ENCODE measurements at regions not wholly inside any gene's neighbourhood (a gene's known extent, or its start where the extent isn't known, plus 50 kb on each side); places are given as distances from the start of the nearest gene placed in this dataset.

GRCh38 chr10:107398115-107398514 lies 233.6 kb upstream of the SORCS1 start:
- DNase-seq, result no peak

GRCh38 chr10:107391901-107392300 lies 227.4 kb upstream of the SORCS1 start:
- no peak for DNase-seq

GRCh38 chr10:107390563-107390962 lies 226.1 kb upstream of the SORCS1 start:
- no peak for DNase-seq

- DNase-seq, result no peak
These were observed 218.9 kb upstream of the SORCS1 start for GRCh38 chr10:107383357-107383756.

GRCh38 chr10:107379601-107380000 lies 215.1 kb upstream of the SORCS1 start:
- DNase-seq, result no peak

GRCh38 chr10:107371801-107372200 lies 207.3 kb upstream of the SORCS1 start:
- no peak for DNase-seq

- no peak for DNase-seq
These were observed 200.4 kb upstream of the SORCS1 start for GRCh38 chr10:107364872-107365271.

GRCh38 chr10:107362306-107362705 lies 197.8 kb upstream of the SORCS1 start:
- DNase-seq, result no peak

- no peak for DNase-seq
These were observed 192.5 kb upstream of the SORCS1 start for GRCh38 chr10:107357033-107357432.

GRCh38 chr10:107356396-107356795 lies 191.9 kb upstream of the SORCS1 start:
- no peak for DNase-seq

- DNase-seq, result no peak
These were observed 178.2 kb upstream of the SORCS1 start for GRCh38 chr10:107342711-107343110.

GRCh38 chr10:107341281-107341680 lies 176.8 kb upstream of the SORCS1 start:
- DNase-seq, result no peak

GRCh38 chr10:107340326-107340725 lies 175.8 kb upstream of the SORCS1 start:
- no peak for DNase-seq

GRCh38 chr10:107336061-107336460 lies 171.6 kb upstream of the SORCS1 start:
- DNase-seq, result no peak

GRCh38 chr10:107317592-107317991 lies 153.1 kb upstream of the SORCS1 start:
- no peak for DNase-seq

- no peak for DNase-seq
These were observed 138.7 kb upstream of the SORCS1 start for GRCh38 chr10:107303203-107303602.

- DNase-seq, result no peak
These were observed 135.1 kb upstream of the SORCS1 start for GRCh38 chr10:107299606-107300005.

- no peak for DNase-seq
These were observed 119.7 kb upstream of the SORCS1 start for GRCh38 chr10:107284187-107284586.

GRCh38 chr10:107280293-107280692 lies 115.8 kb upstream of the SORCS1 start:
- DNase-seq, result no peak

GRCh38 chr10:107277591-107277990 lies 113.1 kb upstream of the SORCS1 start:
- DNase-seq, result no peak

- no peak for DNase-seq
These were observed 111.3 kb upstream of the SORCS1 start for GRCh38 chr10:107275806-107276205.

- no peak for DNase-seq
These were observed 105.1 kb upstream of the SORCS1 start for GRCh38 chr10:107269626-107270025.

GRCh38 chr10:107264742-107265141 lies 100.2 kb upstream of the SORCS1 start:
- no peak for DNase-seq

GRCh38 chr10:107244122-107244521 lies 79.6 kb upstream of the SORCS1 start:
- no peak for DNase-seq

- DNase-seq, result no peak
These were observed 73.8 kb upstream of the SORCS1 start for GRCh38 chr10:107238275-107238674.

GRCh38 chr10:107232013-107232412 lies 67.5 kb upstream of the SORCS1 start:
- no peak for DNase-seq

Measured in stimulated activated CD8-positive, alpha-beta memory T cell treated with anti-CD3 and anti-CD28 coated beads, Interleukin-4, amount 100 ng/mL, for 48 hours (primary cell).